ENCODE measurements at regions not wholly inside any gene's neighbourhood (a gene's known extent, or its start where the extent isn't known, plus 50 kb on each side); places are given as distances from the start of the nearest gene placed in this dataset.

DNA sequence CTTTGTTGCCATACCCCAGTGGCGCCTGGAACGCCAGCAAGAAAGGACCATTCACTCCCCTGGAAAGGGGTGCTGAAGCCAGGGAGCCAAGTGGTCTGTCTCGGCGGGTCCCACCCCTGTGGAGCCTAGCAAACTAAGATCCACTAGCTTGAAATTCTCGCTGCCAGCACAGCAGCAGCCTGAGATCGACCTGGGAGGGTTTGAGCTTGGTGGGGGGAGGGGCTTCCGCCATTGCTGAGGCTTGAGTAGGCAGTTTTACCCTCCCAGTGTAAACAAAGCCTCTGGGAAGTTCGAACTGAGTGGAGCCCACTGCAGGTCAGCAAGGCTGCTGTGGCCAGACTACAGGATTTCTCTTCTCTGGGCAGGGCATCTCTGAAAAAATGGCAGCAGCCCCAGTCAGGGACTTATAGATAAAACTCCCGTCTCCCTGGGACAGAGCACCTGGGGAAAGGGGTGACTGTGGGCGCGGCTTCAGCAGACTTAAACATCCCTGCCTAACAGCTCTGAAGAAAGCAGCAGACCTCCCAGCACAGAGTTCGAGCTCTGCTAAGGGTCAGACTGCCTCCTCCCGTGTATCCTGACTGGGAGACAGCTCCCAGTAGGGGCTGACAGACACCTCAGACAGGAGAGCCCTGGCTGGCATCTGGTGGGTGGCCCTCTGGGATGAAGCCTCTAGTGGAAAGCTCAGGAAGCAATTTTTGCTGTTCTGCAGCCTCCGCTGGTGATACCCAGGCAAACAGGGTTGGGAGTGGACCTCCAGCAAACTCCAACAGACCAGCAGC lies 281.1 kb upstream of the SP4 start:
- H3K79me2 ChIP-seq (ENCODE audit: low read length): no peaks in the 10 kb centered on the region
- peaks cover 23% of the 10 kb centered on the region; the same call in 1 of the 2 replicates for H3K27me3 ChIP-seq (ENCODE audit: low read length)
- TF ChIP-seq CTCF (conservative IDR thresholded peaks at IDR 0.05; ENCODE audit: low read depth, low read length) (no peak), EZH2phosphoT487 (IDR thresholded peaks at IDR 0.05; ENCODE audit: borderline replicate concordance, low read length) (no peak), EZH2 (IDR thresholded peaks at IDR 0.05; ENCODE audit: low read length, unreplicated experiment) (no peak)
- ChIA-PET POLR2A (ENCODE audit: unreplicated experiment) (no interaction called here), CTCF (interaction anchor here (0.6 kb wide), 1 partner anchor 78 kb away, joined by 3 read pairs; no protein-coding TSS in a partner anchor)
- no peaks in the 10 kb centered on the region for H3K9me2 ChIP-seq (replicated peaks; ENCODE audit: low read length)
- no peak overlapping the region for H2AFZ ChIP-seq (ENCODE audit: low read length)
- peaks cover 7% of the 10 kb centered on the region; the same call in 1 of the 2 replicates for H3K4me1 ChIP-seq (ENCODE audit: insufficient read depth, low read length)
- no peak overlapping the region for H3K4me3 ChIP-seq (ENCODE audit: low read length)
- ATAC-seq (no peak), DNase-seq (no peak)
- no peak overlapping the region for H3K9ac ChIP-seq (ENCODE audit: low read length)
- no peaks in the 10 kb centered on the region for H3K9me3 ChIP-seq (ENCODE audit: low read length)
- intact Hi-C loops (cut with micrococcal nuclease): no loop called here
- no peaks in the 10 kb centered on the region for H3K36me3 ChIP-seq (ENCODE audit: low read depth, low read length)
- H3K27ac ChIP-seq (ENCODE audit: low read length): no peak overlapping the region
- H3F3A ChIP-seq (ENCODE audit: low read length, unreplicated experiment): no peaks in the 10 kb centered on the region
- H4K20me1 ChIP-seq (ENCODE audit: low read length): no peaks in the 10 kb centered on the region
- BruUV-seq (replicated peaks): no TSS peak
- H3K4me2 ChIP-seq (ENCODE audit: low read length): no peak overlapping the region

DNA sequence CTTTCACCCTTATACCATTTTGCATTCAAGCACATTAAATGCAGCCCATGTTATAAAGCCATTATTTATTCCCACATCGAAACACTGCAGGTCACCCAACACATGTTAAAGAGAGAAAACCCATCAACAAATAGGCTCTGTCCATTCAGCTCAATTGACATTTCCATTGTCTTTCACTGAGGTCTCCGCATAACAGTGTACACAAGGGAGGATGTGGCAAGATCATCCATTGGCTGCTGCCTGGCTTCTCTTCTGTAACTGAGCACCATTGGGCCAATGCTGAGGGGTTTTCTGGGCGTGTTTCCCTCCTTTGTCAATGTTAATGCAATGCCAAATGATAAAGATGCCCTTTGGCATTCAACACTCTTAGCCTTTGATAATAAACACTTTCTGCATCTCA lies 278.1 kb upstream of the SP4 start:
- ATAC-seq (no peak), DNase-seq (no peak)
- Histone ChIP-seq H3K27me3 (ENCODE audit: low read length) (peaks cover 48% of the 10 kb centered on the region), H4K20me1 (ENCODE audit: low read length) (no peaks in the 10 kb centered on the region), H3K4me2 (ENCODE audit: low read length) (no peak overlapping the region), H3F3A (ENCODE audit: low read length, unreplicated experiment) (no peaks in the 10 kb centered on the region), H3K9ac (ENCODE audit: low read length) (no peak overlapping the region), H3K27ac (ENCODE audit: low read length) (no peak overlapping the region), H3K4me1 (ENCODE audit: insufficient read depth, low read length) (no peaks in the 10 kb centered on the region), H3K79me2 (ENCODE audit: low read length) (no peaks in the 10 kb centered on the region), H3K36me3 (ENCODE audit: low read depth, low read length) (no peaks in the 10 kb centered on the region), H2AFZ (ENCODE audit: low read length) (no peak overlapping the region), H3K9me2 (replicated peaks; ENCODE audit: low read length) (no peaks in the 10 kb centered on the region), H3K4me3 (ENCODE audit: low read length) (no peak overlapping the region), H3K9me3 (ENCODE audit: low read length) (no peaks in the 10 kb centered on the region)
- no peak for TF ChIP-seq EZH2phosphoT487 (IDR thresholded peaks at IDR 0.05; ENCODE audit: borderline replicate concordance, low read length)
- no peak for TF ChIP-seq EZH2 (IDR thresholded peaks at IDR 0.05; ENCODE audit: low read length, unreplicated experiment)
- no peak for TF ChIP-seq CTCF (conservative IDR thresholded peaks at IDR 0.05; ENCODE audit: low read depth, low read length)
- no TSS peak for BruUV-seq (replicated peaks)
- intact Hi-C loops (cut with micrococcal nuclease): no loop called here
- ChIA-PET CTCF (no interaction called here), POLR2A (ENCODE audit: unreplicated experiment) (no interaction called here)

DNA sequence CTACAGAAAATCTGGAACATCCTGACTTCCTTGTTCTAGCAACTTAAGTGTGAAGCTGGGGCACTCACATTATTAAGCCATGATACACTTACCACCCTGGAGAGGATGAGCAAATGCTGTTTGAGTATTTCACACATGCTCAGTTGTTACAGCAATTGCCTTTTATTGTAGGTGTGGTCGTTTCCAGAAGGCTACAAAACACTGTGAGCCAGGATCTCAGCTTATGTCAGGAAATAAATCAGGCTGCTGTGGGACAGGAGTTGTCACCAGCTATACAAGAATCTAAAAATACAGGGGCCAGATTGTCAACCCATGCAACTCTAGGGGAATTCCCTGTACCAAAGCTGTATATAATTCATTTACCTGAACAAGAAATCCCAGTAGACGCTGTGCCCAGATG lies 273.3 kb upstream of the SP4 start:
- CTCF ChIA-PET: no interaction called here
- intact Hi-C loops (cut with micrococcal nuclease): no loop called here
- DNase-seq (no peak), ATAC-seq (no peak)
- no TSS peak for BruUV-seq (replicated peaks)
- H3K4me1 ChIP-seq (ENCODE audit: insufficient read depth, low read length): no peaks in the 10 kb centered on the region
- H3K9ac ChIP-seq (ENCODE audit: low read length): no peak overlapping the region
- H3K27me3 ChIP-seq (ENCODE audit: low read length): peaks cover 83% of the 10 kb centered on the region
- H3K9me2 ChIP-seq (replicated peaks; ENCODE audit: low read length): no peaks in the 10 kb centered on the region
- no peaks in the 10 kb centered on the region for H3K9me3 ChIP-seq (ENCODE audit: low read length)
- H4K20me1 ChIP-seq (ENCODE audit: low read length): no peaks in the 10 kb centered on the region
- no peak overlapping the region for H2AFZ ChIP-seq (ENCODE audit: low read length)
- no peak overlapping the region for H3K4me2 ChIP-seq (ENCODE audit: low read length)
- H3K36me3 ChIP-seq (ENCODE audit: low read depth, low read length): no peaks in the 10 kb centered on the region
- no peak for TF ChIP-seq EZH2phosphoT487 (IDR thresholded peaks at IDR 0.05; ENCODE audit: borderline replicate concordance, low read length)
- no peak for TF ChIP-seq CTCF (conservative IDR thresholded peaks at IDR 0.05; ENCODE audit: low read depth, low read length)
- no peak for TF ChIP-seq EZH2 (IDR thresholded peaks at IDR 0.05; ENCODE audit: low read length, unreplicated experiment)
- no peak overlapping the region for H3K27ac ChIP-seq (ENCODE audit: low read length)
- H3F3A ChIP-seq (ENCODE audit: low read length, unreplicated experiment): no peaks in the 10 kb centered on the region
- POLR2A ChIA-PET (ENCODE audit: unreplicated experiment): no interaction called here
- H3K4me3 ChIP-seq (ENCODE audit: low read length): no peak overlapping the region
- H3K79me2 ChIP-seq (ENCODE audit: low read length): no peaks in the 10 kb centered on the region
